Stimulated activated naive CD8-positive, alpha-beta T cell treated with anti-CD3 and anti-CD28 coated beads, Interleukin-15, amount 100 ng/mL, for 72 hours (primary cell): ENCODE measurements at regions not wholly inside any gene's neighbourhood (a gene's known extent, or its start where the extent isn't known, plus 50 kb on each side); places are given as distances from the start of the nearest gene placed in this dataset.
"Not testable (repeated sequence)": the region's sequence is repeated elsewhere in the genome, so short reads cannot be mapped to it uniquely, and the experiment has no call there.

ENCODE experiments used
- ATAC-seq: fragments of 150-1000 bp; cut with Tn5 transposase; 2 replicates; pipeline ENCODE4 v1.10.0; 2021; ENCODE audit warnings: mild to moderate bottlenecking, moderate library complexity
- DNase-seq, 2 donors: peaks; one replicate each; pipeline ENCODE4 v3.0.0; 2021 to 2022
- H3K27ac Mint-ChIP-seq, 2 donors: one replicate each; pipeline ENCODE4 v1.8.0; 2022; ENCODE audit warnings: mild to moderate bottlenecking in 2 of 2, mixed read lengths in 2 of 2, moderate library complexity in 2 of 2
- H3K27me3 Mint-ChIP-seq: one replicate; pipeline ENCODE4 v1.8.0; 2022; ENCODE audit warnings: mixed read lengths
- H3K4me1 Mint-ChIP-seq: one replicate; pipeline ENCODE4 v1.8.0; 2022; ENCODE audit warnings: mild to moderate bottlenecking, mixed read lengths
- H3K4me3 Mint-ChIP-seq, 2 donors: one replicate each; pipeline ENCODE4 v1.8.0; 2022; ENCODE audit warnings: mild to moderate bottlenecking in 2 of 2, mixed read lengths in 2 of 2, moderate library complexity in 1 of 2
- H3K9me3 Mint-ChIP-seq, 2 donors: one replicate each; pipeline ENCODE4 v1.8.0; 2022; ENCODE audit warnings: mixed read lengths in 2 of 2

- ATAC-seq (no peak), DNase-seq (no peak)
- no peaks in the 10 kb centered on the region for H3K4me1 Mint-ChIP-seq
- no peak overlapping the region for H3K4me3 Mint-ChIP-seq
- peaks cover 2 to 16% of the 10 kb centered on the region in 2 donors for H3K9me3 Mint-ChIP-seq
- H3K27me3 Mint-ChIP-seq = no peaks in the 10 kb centered on the region
- H3K27ac Mint-ChIP-seq = no peak overlapping the region
Observed at GRCh38 chr2:220705678-220706077, 866.4 kb downstream of the EPHA4 start.

GRCh38 chr2:220707261-220707660, 864.8 kb downstream of the EPHA4 start:
- Mint-ChIP-seq H3K4me1 (no peaks in the 10 kb centered on the region), H3K4me3 (no peak overlapping the region), H3K9me3 (peaks cover 0 to 6% of the 10 kb centered on the region in 2 donors), H3K27ac (no peak overlapping the region), H3K27me3 (no peaks in the 10 kb centered on the region)
- no peak for DNase-seq
- no peak for ATAC-seq

GRCh38 chr2:220708366-220708765, 863.7 kb downstream of the EPHA4 start:
- DNase-seq = no peak
- no peak for ATAC-seq

GRCh38 chr2:220717283-220717682, 854.8 kb downstream of the EPHA4 start:
- no peaks in the 10 kb centered on the region for H3K27me3 Mint-ChIP-seq
- peaks cover 13 to 22% of the 10 kb centered on the region in 2 donors for H3K9me3 Mint-ChIP-seq
- no peak overlapping the region for H3K4me3 Mint-ChIP-seq
- ATAC-seq (no peak), DNase-seq (no peak)
- no peak overlapping the region for H3K27ac Mint-ChIP-seq
- no peaks in the 10 kb centered on the region for H3K4me1 Mint-ChIP-seq

More at GRCh38 chr2:220708366-220708765, 863.7 kb downstream of the EPHA4 start:
- Mint-ChIP-seq H3K4me3 (no peak overlapping the region), H3K27ac (no peak overlapping the region), H3K9me3 (peaks cover 0 to 6% of the 10 kb centered on the region in 2 donors), H3K27me3 (no peaks in the 10 kb centered on the region), H3K4me1 (no peaks in the 10 kb centered on the region)

GRCh38 chr2:220736778-220737177, 835.3 kb downstream of the EPHA4 start:
- DNase-seq (no peak), ATAC-seq (no peak)
- no peaks in the 10 kb centered on the region for H3K27me3 Mint-ChIP-seq
- peaks cover 0 to 12% of the 10 kb centered on the region in 2 donors for H3K9me3 Mint-ChIP-seq
- no peaks in the 10 kb centered on the region for H3K4me1 Mint-ChIP-seq
- H3K4me3 Mint-ChIP-seq = no peak overlapping the region
- no peak overlapping the region for H3K27ac Mint-ChIP-seq

- Mint-ChIP-seq H3K27ac (no peak overlapping the region), H3K4me3 (no peak overlapping the region), H3K9me3 (peaks cover 0 to 12% of the 10 kb centered on the region in 2 donors), H3K4me1 (no peaks in the 10 kb centered on the region), H3K27me3 (no peaks in the 10 kb centered on the region)
- DNase-seq (no peak), ATAC-seq (no peak)
Observed at GRCh38 chr2:220743203-220743602, 828.9 kb downstream of the EPHA4 start.

- no peak overlapping the region for H3K4me3 Mint-ChIP-seq
- peaks cover 0 to 8% of the 10 kb centered on the region in 2 donors for H3K9me3 Mint-ChIP-seq
- H3K27me3 Mint-ChIP-seq = no peaks in the 10 kb centered on the region
- DNase-seq = no peak
- no peak overlapping the region for H3K27ac Mint-ChIP-seq
- H3K4me1 Mint-ChIP-seq = no peaks in the 10 kb centered on the region
- no peak for ATAC-seq
Observed at GRCh38 chr2:220744861-220745260, 827.2 kb downstream of the EPHA4 start.

- Mint-ChIP-seq H3K4me3 (no peak overlapping the region), H3K27me3 (no peaks in the 10 kb centered on the region), H3K9me3 (no peaks in the 10 kb centered on the region), H3K4me1 (no peaks in the 10 kb centered on the region), H3K27ac (no peak overlapping the region)
- no peak for ATAC-seq
- DNase-seq = no peak
Observed at GRCh38 chr2:220745682-220746081, 826.4 kb downstream of the EPHA4 start.

- Mint-ChIP-seq H3K27ac (no peak overlapping the region), H3K27me3 (no peaks in the 10 kb centered on the region), H3K9me3 (peaks cover 4 to 7% of the 10 kb centered on the region in 2 donors), H3K4me1 (no peaks in the 10 kb centered on the region), H3K4me3 (no peak overlapping the region)
- ATAC-seq = no peak
- DNase-seq = no peak
Observed at GRCh38 chr2:220747736-220748135, 824.4 kb downstream of the EPHA4 start.

- Mint-ChIP-seq H3K27me3 (no peaks in the 10 kb centered on the region), H3K4me3 (no peak overlapping the region), H3K27ac (no peak overlapping the region), H3K4me1 (no peaks in the 10 kb centered on the region), H3K9me3 (peaks cover 4 to 7% of the 10 kb centered on the region in 2 donors)
- no peak for ATAC-seq
- no peak for DNase-seq
Observed at GRCh38 chr2:220748875-220749479, 823.1 kb downstream of the EPHA4 start.

- H3K4me1 Mint-ChIP-seq = no peaks in the 10 kb centered on the region
- no peak overlapping the region for H3K27ac Mint-ChIP-seq
- no peak for ATAC-seq
- no peaks in the 10 kb centered on the region for H3K27me3 Mint-ChIP-seq
- DNase-seq = no peak
- H3K9me3 Mint-ChIP-seq = peaks cover 4 to 7% of the 10 kb centered on the region in 2 donors
- no peak overlapping the region for H3K4me3 Mint-ChIP-seq
Observed at GRCh38 chr2:220753486-220753885, 818.6 kb downstream of the EPHA4 start.

- ATAC-seq (no peak), DNase-seq (no peak)
- no peaks in the 10 kb centered on the region for H3K27me3 Mint-ChIP-seq
- no peak overlapping the region for H3K4me3 Mint-ChIP-seq
- no peaks in the 10 kb centered on the region for H3K4me1 Mint-ChIP-seq
- H3K9me3 Mint-ChIP-seq = peaks cover 0 to 2% of the 10 kb centered on the region in 2 donors
- no peak overlapping the region for H3K27ac Mint-ChIP-seq
Observed at GRCh38 chr2:220756653-220757052, 815.5 kb downstream of the EPHA4 start.

- not testable (repeated sequence) for H3K27me3 Mint-ChIP-seq, H3K9me3 Mint-ChIP-seq, H3K27ac Mint-ChIP-seq, H3K4me1 Mint-ChIP-seq, H3K4me3 Mint-ChIP-seq, DNase-seq, ATAC-seq
Observed at GRCh38 chr2:220758376-220758775, 813.7 kb downstream of the EPHA4 start.

GRCh38 chr2:220764171-220764570, 807.9 kb downstream of the EPHA4 start:
- H3K4me1 Mint-ChIP-seq = no peaks in the 10 kb centered on the region
- peaks cover 0 to 8% of the 10 kb centered on the region in 2 donors for H3K9me3 Mint-ChIP-seq
- ATAC-seq (no peak), DNase-seq (no peak)
- no peaks in the 10 kb centered on the region for H3K27me3 Mint-ChIP-seq
- no peak overlapping the region for H3K27ac Mint-ChIP-seq
- no peak overlapping the region for H3K4me3 Mint-ChIP-seq

GRCh38 chr2:220767591-220768255, 804.4 kb downstream of the EPHA4 start:
- Mint-ChIP-seq H3K9me3 (no peaks in the 10 kb centered on the region), H3K4me3 (no peak overlapping the region), H3K27ac (no peak overlapping the region), H3K27me3 (no peaks in the 10 kb centered on the region), H3K4me1 (no peaks in the 10 kb centered on the region)
- DNase-seq (no peak), ATAC-seq (no peak)

- no peaks in the 10 kb centered on the region for H3K4me1 Mint-ChIP-seq
- H3K27ac Mint-ChIP-seq = no peak overlapping the region
- no peaks in the 10 kb centered on the region for H3K27me3 Mint-ChIP-seq
- ATAC-seq (no peak), DNase-seq (no peak)
- H3K9me3 Mint-ChIP-seq = peaks cover 5 to 16% of the 10 kb centered on the region in 2 donors
- H3K4me3 Mint-ChIP-seq = no peak overlapping the region
Observed at GRCh38 chr2:220775856-220776488, 796.1 kb downstream of the EPHA4 start.
